ENCODE measurements at regions not wholly inside any gene's neighbourhood (a gene's known extent, or its start where the extent isn't known, plus 50 kb on each side); places are given as distances from the start of the nearest gene placed in this dataset.
"Not testable (repeated sequence)": the region's sequence is repeated elsewhere in the genome, so short reads cannot be mapped to it uniquely, and the experiment has no call there.

DNA sequence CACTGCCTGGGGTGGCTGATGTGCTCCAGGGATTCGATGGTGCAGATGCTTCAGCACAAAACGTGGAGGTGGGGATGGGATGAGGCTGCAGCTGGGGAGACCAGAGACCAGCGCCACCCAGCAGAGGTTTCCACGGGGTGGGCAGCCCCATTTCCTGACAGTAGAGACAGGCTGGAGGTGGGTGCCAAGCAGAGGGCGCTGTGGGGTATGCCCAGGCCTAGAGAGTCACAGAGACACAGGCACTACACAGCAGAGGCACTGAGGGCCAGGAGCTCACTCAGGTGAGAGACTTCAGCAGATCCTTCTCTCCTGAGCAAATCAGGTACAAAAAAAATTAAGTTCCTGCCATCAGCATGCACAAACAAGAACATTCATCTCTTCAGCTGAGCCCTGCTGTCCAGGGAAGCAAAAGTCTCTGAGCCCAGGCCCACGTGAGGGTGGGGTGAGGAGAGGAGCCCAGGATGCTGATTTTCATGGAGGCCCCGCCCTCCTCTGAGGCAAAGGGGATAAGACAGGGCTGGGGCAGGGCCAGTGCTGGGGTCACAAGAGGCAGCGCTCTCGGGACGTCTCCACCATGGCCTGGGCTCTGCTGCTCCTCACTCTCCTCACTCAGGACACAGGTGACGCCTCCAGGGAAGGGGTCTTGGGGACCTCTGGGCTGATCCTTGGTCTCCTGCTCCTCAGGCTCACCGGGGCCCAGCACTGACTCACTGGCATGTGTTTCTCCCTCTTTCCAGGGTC lies 53.1 kb downstream of the GGTLC2 start:
- DNase-seq (ENCODE audit: low read depth), result no peak

DNA sequence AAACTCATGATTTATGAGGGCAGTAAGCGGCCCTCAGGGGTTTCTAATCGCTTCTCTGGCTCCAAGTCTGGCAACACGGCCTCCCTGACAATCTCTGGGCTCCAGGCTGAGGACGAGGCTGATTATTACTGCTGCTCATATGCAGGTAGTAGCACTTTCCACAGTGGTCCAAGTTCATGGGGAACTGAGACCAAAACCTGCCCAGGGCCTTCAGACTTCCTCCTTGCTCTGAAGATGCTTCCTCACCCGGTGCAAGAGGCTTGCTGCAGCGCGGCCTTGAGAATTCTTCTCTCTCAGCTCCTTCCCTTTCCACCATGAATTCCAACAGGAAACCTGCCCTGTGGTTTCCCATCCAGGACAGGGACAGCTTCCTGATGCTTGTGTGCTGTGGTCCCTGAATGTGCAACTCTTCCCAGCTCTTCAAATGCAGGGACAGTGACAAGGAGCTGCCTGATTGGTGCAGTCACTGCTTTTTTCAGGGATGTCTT lies 53.9 kb downstream of the GGTLC2 start:
- DNase-seq (ENCODE audit: low read depth), result no peak

DNA sequence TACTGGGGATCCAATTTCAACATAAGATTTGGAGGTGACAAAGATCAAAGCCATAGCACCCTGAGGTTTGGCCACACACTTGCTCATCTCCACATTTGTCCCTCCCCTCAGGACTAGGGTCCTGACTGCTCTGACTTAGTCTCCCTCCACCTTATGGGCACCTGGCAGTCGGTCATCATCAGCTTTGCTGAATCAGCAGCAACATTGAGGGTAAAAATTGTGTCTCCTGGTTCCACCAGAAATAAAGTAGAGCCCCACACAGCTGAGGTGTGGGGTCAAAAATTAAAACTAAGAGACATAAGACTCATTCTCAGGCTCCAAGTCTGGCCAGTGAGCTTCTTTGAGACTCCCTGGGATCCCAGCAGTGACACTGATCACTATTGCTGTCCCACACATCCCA lies 56.2 kb downstream of the GGTLC2 start:
- DNase-seq (ENCODE audit: low read depth), result no peak

- not testable (repeated sequence) for DNase-seq (ENCODE audit: low read depth)
Measured at GRCh38 chr22:22701557-22701956, 57.1 kb downstream of the GGTLC2 start.

DNA sequence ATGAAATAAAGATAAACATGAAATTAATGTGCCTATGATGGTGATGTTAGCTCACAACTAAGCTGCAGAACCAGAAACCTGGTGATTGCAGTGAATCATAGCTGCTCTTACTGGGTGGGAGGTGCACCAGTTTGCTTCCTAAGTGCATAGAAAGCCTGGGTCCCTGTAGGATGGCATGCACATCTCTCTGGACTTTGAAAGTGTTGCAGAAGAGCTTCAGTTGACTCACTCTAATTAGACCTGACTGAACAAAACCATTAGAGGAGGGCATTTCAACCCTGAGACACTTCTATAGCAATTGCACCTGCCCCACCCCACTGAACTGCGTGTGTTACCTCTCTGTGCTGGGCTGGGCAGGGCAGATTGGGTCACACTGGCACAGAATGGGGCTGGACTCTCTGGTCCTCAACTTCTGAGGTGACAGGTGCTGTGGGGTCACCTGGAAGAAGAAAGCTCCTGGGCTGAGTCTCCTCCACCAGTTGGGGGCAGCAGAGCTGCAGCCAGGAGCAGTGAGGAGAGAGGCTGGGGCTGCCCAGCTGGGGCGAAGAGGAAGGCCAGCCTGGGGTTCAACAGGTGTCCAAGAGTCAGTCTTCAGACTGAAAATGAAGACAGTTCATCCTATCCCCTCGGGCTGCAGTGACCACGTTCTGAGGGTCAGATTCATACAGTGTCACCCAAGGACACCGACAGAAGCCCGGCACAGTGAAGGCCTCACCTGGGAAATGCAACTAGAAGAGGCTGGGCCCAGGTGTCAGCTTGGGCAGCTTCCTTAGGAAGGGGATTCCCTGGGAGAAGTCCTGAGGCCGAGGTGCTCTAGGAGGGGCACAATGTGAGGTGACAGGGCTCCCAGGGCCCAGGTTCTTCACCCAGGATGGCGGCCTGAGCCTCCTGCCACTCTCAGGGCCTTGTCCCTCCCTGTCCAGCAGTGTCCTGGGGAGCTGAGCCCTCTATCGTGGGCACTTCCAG lies 58.1 kb downstream of the GGTLC2 start:
- no peak for DNase-seq (ENCODE audit: low read depth)

GRCh38 chr22:22703203-22703570 lies 58.8 kb downstream of the GGTLC2 start:
- DNase-seq (ENCODE audit: low read depth), result no peak

DNA sequence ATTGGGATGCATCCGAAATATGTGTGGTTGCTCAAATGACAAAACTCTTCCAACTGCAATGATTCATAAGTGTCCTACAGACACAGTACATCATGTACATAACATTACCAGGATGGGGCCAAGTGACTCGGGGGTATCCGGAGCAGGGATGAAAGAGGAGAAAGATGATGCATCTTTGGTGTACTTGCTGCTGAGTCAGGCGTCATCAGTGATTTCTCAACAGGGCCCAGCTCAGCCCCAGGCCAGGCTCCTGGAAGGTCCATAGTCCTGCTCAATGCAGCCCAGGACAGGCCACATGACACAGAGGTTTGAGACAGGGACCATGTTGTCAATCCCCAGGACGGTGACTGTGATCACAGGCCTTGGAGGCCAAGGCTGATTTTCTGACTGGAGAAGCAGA lies 59.3 kb downstream of the GGTLC2 start:
- peak; percentile 86 for DNase-seq (ENCODE audit: low read depth)

- DNase-seq (ENCODE audit: low read depth), result peak; percentile 26
Measured at GRCh38 chr22:22704156-22704946, 59.9 kb downstream of the GGTLC2 start.

DNA sequence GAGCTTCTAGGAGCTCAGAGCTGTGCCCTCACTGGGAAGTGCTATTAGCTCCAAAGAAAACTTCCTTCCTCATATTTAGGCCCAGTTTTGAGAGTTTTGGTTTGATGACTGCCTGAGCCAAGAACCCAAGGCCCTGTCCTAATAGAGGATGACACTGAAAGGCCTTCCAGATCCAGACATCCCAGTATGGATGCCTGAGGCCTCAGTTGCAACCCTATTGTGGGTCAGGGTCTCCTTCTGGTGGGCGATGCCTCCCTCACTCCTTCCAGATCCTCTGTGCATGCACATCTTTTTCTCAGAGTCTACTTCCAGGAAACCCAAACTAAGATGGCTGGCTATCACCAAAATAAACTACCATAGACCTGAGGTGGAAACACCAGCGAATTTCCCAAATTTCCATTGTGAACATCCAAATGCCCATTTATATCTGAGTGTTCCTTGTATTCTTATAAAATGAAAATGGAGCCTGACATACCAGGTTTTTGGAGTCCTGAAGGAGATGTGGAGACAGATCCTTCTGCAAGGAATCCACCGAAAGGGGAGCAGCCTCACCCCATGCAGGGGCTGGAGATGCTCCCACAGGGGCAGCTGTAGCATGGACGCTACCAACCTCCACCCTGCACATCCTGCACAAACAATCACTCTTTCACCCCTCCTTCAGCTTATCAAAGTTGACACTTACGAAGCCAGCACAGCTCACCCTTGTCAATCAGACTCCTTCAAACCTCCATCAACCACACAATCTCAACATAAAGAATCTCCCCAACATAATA lies 61.1 kb downstream of the GGTLC2 start:
- DNase-seq (ENCODE audit: low read depth), result no peak

DNA sequence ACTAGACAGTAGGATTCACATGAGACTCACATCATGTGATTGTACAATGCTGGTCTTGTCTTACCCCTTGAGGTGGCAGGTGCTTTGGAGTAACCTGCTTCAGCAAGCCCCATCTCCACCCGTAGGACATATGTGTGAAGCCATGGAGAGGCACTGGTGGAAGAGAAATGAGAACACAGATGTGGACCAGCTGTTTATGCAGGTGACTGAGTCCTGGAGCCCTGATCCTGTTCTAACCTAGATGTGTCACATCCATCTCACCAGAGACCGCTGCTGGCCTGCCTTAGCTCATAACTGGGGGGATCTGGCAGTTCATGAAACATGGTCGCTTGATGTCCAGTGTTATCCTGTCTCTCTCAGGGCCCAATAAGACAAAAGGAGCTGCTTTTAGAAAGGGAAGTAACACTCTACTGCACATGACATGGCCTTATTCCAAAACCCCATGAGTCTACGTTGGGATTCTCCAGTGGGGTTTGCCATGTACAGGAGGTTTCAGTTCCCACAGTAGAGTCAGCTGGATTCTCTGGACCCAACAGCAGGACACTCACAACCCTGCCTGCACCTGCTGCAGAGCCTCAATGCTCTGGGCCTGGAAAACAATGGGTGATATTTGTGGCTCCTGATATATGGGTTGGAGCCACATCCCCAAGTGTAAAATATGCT lies 62.0 kb downstream of the GGTLC2 start:
- no peak for DNase-seq (ENCODE audit: low read depth)

DNA sequence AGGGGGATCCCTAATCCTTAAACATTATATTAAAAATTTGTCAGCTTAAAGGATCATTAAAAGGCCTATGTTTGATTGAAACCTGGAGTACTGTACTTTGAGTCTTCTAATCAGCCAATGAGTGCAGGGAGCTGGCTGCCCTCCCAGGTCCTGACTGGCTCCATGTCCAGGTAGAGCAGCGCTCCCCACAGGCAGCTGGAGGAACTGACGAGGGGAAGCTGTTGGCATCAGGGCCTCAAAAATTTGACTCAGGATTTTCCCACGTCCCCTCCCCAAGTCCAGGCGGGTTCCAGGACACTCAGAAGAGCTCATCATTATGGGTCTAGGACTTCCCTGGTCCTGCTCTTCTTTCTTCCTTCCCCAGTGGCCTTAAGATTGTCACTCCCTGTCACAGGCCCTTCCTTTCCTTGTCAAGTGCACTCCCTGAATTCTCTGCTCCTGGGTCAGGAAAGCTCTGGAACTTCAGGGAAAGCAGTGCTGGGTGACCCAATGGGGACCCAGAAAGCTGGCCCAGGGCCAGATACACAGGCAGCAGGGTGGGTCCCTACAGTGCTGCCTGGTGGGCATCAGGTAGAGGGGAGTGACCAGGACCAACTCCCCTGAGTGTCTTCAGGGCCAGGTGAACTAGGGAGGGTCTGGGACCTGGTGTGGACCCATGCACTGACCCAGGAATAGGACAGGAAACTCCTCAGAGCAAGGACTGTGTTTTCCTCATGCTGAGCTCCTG lies 65.5 kb downstream of the GGTLC2 start:
- DNase-seq (ENCODE audit: low read depth), result no peak

DNA sequence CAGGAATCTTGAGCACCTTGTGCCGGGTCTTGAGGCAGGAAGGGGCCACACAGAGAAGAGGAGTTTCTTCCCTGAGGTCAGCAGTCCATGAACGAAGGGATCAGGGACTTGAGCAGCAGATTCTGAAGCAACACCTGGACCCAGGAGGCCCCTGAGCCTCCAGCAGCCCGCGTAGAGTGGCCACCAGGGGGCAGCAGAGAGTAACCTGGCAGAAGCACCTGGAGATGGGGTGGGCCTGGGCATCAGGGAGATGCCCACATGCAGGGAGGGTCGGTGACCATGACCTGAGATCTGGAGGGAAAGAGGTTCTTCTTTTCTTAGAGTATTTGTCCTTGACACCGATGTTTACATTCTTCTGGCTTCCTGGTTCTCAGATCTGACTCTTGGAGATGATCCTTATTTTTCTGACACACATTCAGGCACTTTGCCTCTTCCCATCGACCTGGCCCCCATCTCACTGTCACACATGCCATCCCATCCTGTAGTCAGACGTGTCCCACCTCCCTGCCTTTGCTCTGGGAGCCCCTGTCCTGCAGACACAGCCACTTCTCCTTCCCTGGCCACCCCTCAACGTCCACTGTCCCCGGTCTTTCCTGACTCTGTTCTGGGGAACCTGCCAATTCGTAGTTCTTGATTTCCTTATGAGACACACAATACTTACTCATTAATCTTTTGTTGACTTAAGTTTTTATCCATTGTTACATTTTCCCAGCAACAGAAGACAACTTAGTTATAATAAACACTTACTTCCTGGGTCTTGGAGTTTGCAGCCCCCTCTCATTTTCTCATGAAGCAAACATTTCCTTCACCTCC lies 66.5 kb downstream of the GGTLC2 start:
- no peak for DNase-seq (ENCODE audit: low read depth)

GRCh38 chr22:22711532-22711913 lies 67.1 kb downstream of the GGTLC2 start:
- no peak for DNase-seq (ENCODE audit: low read depth)

GRCh38 chr22:22712092-22712658 lies 67.8 kb downstream of the GGTLC2 start:
- DNase-seq (ENCODE audit: low read depth), result no peak

- no peak for DNase-seq (ENCODE audit: low read depth)
Measured at GRCh38 chr22:22712666-22713365, 68.4 kb downstream of the GGTLC2 start.

GRCh38 chr22:22713416-22713815 lies 69.0 kb downstream of the GGTLC2 start:
- no peak for DNase-seq (ENCODE audit: low read depth)

DNA sequence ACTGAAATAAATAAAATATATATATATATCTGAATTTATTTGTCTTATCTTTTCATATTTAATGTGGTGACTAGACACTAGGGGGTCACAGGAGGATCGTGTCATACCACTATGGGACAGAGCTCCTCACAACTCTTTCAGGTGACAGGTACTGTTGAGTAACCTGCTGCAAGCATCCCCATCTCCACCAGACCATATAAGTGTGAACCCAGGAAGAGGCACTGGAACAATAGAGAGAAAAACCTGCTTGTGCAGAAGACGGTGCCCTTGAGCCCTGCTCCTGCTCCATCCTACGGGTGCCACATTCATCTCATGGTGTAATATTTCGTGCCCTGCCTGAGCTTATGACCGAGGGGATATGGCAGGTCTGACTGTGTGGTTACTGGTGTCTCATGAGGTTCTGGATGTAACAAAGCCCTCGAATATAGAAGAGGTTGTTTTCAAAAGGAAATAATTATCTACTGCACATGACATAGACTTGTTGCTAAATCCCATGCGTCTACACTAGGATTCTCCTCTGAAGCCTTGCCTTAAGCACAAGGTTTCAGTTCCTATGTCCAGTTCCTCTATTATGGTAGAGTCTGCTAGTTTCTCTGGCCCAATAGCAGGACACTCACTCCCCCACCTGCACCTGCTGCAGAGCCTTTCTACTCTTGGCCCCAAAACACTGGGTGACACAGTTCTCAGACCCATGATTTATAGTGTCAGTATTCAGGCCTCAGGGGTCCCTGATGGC lies 70.4 kb downstream of the GGTLC2 start:
- no peak for DNase-seq (ENCODE audit: low read depth)
